Stomach (tissue), 4 donors: ENCODE measurements at regions not wholly inside any gene's neighbourhood (a gene's known extent, or its start where the extent isn't known, plus 50 kb on each side); places are given as distances from the start of the nearest gene placed in this dataset.
"Not testable (repeated sequence)": the region's sequence is repeated elsewhere in the genome, so short reads cannot be mapped to it uniquely, and the experiment has no call there.

ENCODE experiments used
- CTCF ChIP-seq, 7 experiments: fragments of 450-650 bp in 4 of 7; fragments of 200-600 bp in 3 of 7; sonication (generic) in 3 of 7; IDR thresholded peaks; one replicate each; pipeline ENCODE4 v1.5.1; 2016 to 2019; ENCODE audit warnings: antibody characterized with exemption in 7 of 7, control low read depth in 2 of 7, mild to moderate bottlenecking in 1 of 7
- POLR2AphosphoS5 ChIP-seq, 3 donors: sonication (generic); formaldehyde crosslinking; IDR thresholded peaks; one replicate each; pipeline ENCODE4 v1.6.1; 2016; ENCODE audit warnings: antibody characterized with exemption in 3 of 3

DNA sequence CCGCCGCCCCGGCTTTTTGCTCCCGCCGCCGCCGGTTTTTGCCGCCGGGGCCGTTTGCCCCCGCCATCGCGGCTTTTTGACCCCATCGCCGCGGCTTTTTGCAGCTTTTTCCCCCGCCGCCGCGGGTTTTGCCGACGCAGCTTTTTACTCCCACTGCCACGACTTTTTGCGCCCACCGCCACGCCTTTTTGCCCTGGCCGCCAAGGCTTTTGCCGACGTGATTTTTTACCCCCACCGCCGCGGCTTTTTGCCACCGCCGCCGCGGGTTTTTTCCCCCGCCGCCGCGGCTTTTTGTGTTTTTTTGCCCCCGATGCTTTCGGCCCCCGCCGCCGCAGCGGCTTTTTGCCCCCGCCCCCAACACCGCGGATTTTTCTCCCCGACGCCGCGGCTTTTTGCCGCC lies 5001.9 kb upstream of the OR11H1 start:
- not testable (repeated sequence) for TF ChIP-seq CTCF, POLR2AphosphoS5 (IDR thresholded peaks at IDR 0.05)
